OCI-LY3 (cell line): ENCODE measurements at regions not wholly inside any gene's neighbourhood (a gene's known extent, or its start where the extent isn't known, plus 50 kb on each side); places are given as distances from the start of the nearest gene placed in this dataset.

Experiments
- H2AFZ ChIP-seq: fragments of 200-600, 300-600 bp; shearing (Covaris generic); 2 replicates; pipeline ENCODE4 v1.6.0; 2014; ENCODE audit warnings: antibody characterized with exemption, low read depth, low read length
- H3K27ac ChIP-seq: fragments of 200-600, 300-600 bp; sonication (generic); 2 replicates; pipeline ENCODE4 v1.5.1; 2014; ENCODE audit warnings: mild to moderate bottlenecking, low read length, moderate library complexity, mixed read lengths
- H3K27me3 ChIP-seq: fragments of 200-600, 300-600 bp; sonication (generic); 2 replicates; pipeline ENCODE4 v1.6.1; 2014; ENCODE audit warnings: low read depth, low read length, mixed read lengths
- H3K36me3 ChIP-seq: fragments of 200-600, 300-600 bp; sonication (generic); replicated peaks from 2 replicates; pipeline ENCODE3; 2014; ENCODE audit warnings: low read depth, low read length, mixed read lengths
- H3K4me1 ChIP-seq: fragments of 300-600, 200-600 bp; sonication (generic); 2 replicates; pipeline ENCODE4 v1.6.1; 2014; ENCODE audit warnings: low read length, mixed read lengths
- H3K4me2 ChIP-seq: fragments of 200-600, 300-600 bp; sonication (generic); 2 replicates; pipeline ENCODE4 v1.6.1; 2014; ENCODE audit warnings: low read length, mixed read lengths
- H3K4me3 ChIP-seq: fragments of 300-600, 200-600 bp; sonication (generic); 2 replicates; pipeline ENCODE4 v1.5.1; 2014; ENCODE audit warnings: antibody characterized with exemption, mild to moderate bottlenecking, low read length, moderate library complexity
- H3K79me2 ChIP-seq: fragments of 300-600, 200-600 bp; shearing (Covaris generic); 2 replicates; pipeline ENCODE4 v1.6.1; 2014; ENCODE audit warnings: mild to moderate bottlenecking, low read length, mixed read lengths
- H3K9ac ChIP-seq: fragments of 300-600, 200-600 bp; shearing (Covaris generic); 2 replicates; pipeline ENCODE4 v1.6.0; 2014; ENCODE audit warnings: mild to moderate bottlenecking, low read length, moderate library complexity
- H3K9me3 ChIP-seq: fragments of 200-600, 300-600 bp; shearing (Covaris generic); 2 replicates; pipeline ENCODE4 v1.6.1; 2014; ENCODE audit warnings: low read length, mixed read lengths; ENCODE audit not compliant: insufficient read depth
- H4K20me1 ChIP-seq: fragments of 200-600, 300-600 bp; sonication (generic); 2 replicates; pipeline ENCODE4 v1.6.1; 2016; ENCODE audit warnings: low read length, mixed read lengths; ENCODE audit not compliant: insufficient read depth
- EZH2phosphoT487 ChIP-seq: fragments of 200-600 bp; shearing (Covaris generic); IDR thresholded peaks from 2 replicates; pipeline ENCODE4 v1.6.1; 2018; ENCODE audit warnings: antibody characterized with exemption, mixed run types, low read depth
- TF ChIP-seq, protein P1 (sequence below): fragments of 200-600, 300-600 bp; sonication (generic); IDR thresholded peaks from 2 replicates; pipeline ENCODE4 v1.5.1; 2014; ENCODE audit warnings: antibody characterized with exemption, low read length, low read depth

DNA sequence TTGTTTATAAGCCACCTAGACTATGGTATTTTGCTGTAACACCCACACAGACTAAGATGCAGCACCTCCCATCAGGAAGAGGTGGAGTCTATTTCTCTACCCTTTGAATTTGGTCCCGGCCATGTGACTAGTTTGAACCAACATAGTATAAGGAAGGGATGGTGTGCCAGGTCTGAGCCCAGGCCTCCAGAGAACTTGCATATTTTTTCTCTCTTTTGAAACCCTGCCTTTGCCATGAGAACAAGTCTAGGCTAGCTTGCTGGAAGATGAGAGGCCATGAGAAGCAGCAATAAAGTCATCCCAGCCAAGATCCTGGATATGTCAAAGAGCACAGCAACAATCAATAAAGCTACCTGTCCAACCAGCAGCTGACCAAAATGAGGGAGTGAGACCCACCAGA is 63.0 kb upstream of the ANKEF1 start:
- no peak overlapping the region for H3K9ac ChIP-seq

DNA sequence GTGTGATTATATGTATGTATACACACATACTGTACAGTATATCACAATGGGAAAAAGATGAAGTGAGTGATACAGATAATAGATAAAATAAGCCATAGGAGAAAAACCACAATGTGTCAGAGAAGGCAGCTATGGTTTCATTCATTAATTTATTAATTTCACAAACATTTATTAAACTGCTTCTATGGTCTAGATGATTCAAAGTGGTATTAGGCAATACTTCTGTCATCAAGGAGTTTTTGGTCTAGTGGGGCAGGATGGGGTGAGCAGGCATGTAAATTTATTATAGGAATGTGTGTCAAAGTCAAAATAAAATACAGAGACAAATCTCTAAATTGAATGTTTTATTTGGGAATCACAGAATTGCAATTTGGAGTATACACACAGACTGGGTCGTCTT is 65.2 kb upstream of the ANKEF1 start:
- no peak for TF ChIP-seq EZH2phosphoT487
- TF ChIP-seq, protein P1, sequence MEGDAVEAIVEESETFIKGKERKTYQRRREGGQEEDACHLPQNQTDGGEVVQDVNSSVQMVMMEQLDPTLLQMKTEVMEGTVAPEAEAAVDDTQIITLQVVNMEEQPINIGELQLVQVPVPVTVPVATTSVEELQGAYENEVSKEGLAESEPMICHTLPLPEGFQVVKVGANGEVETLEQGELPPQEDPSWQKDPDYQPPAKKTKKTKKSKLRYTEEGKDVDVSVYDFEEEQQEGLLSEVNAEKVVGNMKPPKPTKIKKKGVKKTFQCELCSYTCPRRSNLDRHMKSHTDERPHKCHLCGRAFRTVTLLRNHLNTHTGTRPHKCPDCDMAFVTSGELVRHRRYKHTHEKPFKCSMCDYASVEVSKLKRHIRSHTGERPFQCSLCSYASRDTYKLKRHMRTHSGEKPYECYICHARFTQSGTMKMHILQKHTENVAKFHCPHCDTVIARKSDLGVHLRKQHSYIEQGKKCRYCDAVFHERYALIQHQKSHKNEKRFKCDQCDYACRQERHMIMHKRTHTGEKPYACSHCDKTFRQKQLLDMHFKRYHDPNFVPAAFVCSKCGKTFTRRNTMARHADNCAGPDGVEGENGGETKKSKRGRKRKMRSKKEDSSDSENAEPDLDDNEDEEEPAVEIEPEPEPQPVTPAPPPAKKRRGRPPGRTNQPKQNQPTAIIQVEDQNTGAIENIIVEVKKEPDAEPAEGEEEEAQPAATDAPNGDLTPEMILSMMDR, result no peak
- Histone ChIP-seq H4K20me1 (no peaks in the 10 kb centered on the region), H3K4me3 (no peak overlapping the region), H3K9ac (no peak overlapping the region), H3K36me3 (no peaks in the 10 kb centered on the region), H3K27me3 (peaks cover 55% of the 10 kb centered on the region), H3K79me2 (no peaks in the 10 kb centered on the region), H3K4me1 (peaks cover 5% of the 10 kb centered on the region), H3K4me2 (no peak overlapping the region), H3K27ac (no peak overlapping the region), H3K9me3 (no peaks in the 10 kb centered on the region), H2AFZ (no peak overlapping the region)

More for the DNA sequence above, 63.0 kb upstream of the ANKEF1 start:
- Histone ChIP-seq H2AFZ (no peak overlapping the region), H4K20me1 (no peaks in the 10 kb centered on the region), H3K27me3 (peaks cover 55% of the 10 kb centered on the region), H3K4me3 (no peak overlapping the region), H3K4me1 (peaks cover 3% of the 10 kb centered on the region), H3K79me2 (no peaks in the 10 kb centered on the region), H3K4me2 (no peak overlapping the region), H3K9me3 (no peaks in the 10 kb centered on the region), H3K27ac (no peak overlapping the region), H3K36me3 (no peaks in the 10 kb centered on the region)
- TF ChIP-seq, protein P1, result no peak
- no peak for TF ChIP-seq EZH2phosphoT487

DNA sequence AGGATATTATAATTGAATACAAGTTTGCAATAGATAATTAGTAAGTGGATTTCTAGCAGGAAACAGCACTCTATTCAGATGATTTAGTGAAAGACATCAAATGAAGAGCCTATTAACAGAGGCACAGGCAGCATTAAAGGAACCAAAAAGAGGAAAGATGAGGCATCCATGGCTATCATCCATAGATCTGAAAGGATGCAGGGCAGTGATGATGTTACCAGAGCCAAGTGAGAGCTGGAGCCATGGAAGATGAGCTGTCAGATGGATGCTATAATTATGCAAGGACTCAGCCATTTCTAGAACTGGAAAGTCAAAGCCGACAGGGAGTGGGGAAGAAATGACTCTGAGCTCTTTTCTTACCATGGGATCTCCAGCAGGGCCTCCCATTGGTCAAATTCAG is 66.8 kb upstream of the ANKEF1 start:
- TF ChIP-seq EZH2phosphoT487, result no peak
- TF ChIP-seq, protein P1, result no peak
- H2AFZ ChIP-seq, result no peak overlapping the region
- H3K27me3 ChIP-seq, result peaks cover 50% of the 10 kb centered on the region
- no peak overlapping the region for H3K27ac ChIP-seq
- H3K9me3 ChIP-seq, result no peaks in the 10 kb centered on the region
- peaks cover 5% of the 10 kb centered on the region for H3K4me1 ChIP-seq
- H3K36me3 ChIP-seq, result no peaks in the 10 kb centered on the region
- H3K4me2 ChIP-seq, result no peak overlapping the region
- H3K4me3 ChIP-seq, result no peak overlapping the region
- no peaks in the 10 kb centered on the region for H3K79me2 ChIP-seq
- no peak overlapping the region for H3K9ac ChIP-seq
- H4K20me1 ChIP-seq, result no peaks in the 10 kb centered on the region

DNA sequence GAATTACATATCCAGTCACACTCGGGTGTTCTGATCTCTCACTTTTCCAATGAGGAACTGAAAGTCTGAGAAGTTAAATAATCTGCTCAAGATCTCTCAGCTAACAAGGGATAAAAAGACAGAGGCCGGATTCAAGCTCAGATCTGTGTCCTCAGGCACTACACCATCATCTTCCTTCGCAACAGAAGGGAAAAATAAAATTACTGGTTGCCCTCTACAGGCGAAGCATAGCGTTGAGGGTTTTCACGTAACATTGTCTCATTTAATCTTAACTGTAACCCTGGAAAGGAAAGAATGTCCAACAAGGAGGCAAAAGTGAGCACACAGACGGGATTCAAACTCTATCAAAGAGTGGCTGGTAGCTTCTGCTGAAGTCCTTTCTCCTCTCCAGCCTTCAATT is 67.8 kb upstream of the ANKEF1 start:
- peak overlapping the region; percentile 18; the same call in 1 of the 2 replicates for H3K4me2 ChIP-seq
- TF ChIP-seq, protein P1, result peak; percentile 75
- TF ChIP-seq EZH2phosphoT487, result no peak
- no peaks in the 10 kb centered on the region for H3K9me3 ChIP-seq
- no peak overlapping the region for H3K27ac ChIP-seq
- H3K36me3 ChIP-seq, result no peaks in the 10 kb centered on the region
- H3K79me2 ChIP-seq, result no peaks in the 10 kb centered on the region
- no peak overlapping the region for H3K4me3 ChIP-seq
- H3K27me3 ChIP-seq, result peaks cover 50% of the 10 kb centered on the region
- H2AFZ ChIP-seq, result no peak overlapping the region
- H4K20me1 ChIP-seq, result no peaks in the 10 kb centered on the region
- no peak overlapping the region for H3K9ac ChIP-seq
- peaks cover 5% of the 10 kb centered on the region for H3K4me1 ChIP-seq
